Fibroblast of skin of right biceps (primary cell): ENCODE measurements at regions not wholly inside any gene's neighbourhood (a gene's known extent, or its start where the extent isn't known, plus 50 kb on each side); places are given as distances from the start of the nearest gene placed in this dataset.

ENCODE experiments used
- DNase-seq: peaks from one replicate; pipeline ENCODE4 v3.0.0-alpha.2; 2013

DNA sequence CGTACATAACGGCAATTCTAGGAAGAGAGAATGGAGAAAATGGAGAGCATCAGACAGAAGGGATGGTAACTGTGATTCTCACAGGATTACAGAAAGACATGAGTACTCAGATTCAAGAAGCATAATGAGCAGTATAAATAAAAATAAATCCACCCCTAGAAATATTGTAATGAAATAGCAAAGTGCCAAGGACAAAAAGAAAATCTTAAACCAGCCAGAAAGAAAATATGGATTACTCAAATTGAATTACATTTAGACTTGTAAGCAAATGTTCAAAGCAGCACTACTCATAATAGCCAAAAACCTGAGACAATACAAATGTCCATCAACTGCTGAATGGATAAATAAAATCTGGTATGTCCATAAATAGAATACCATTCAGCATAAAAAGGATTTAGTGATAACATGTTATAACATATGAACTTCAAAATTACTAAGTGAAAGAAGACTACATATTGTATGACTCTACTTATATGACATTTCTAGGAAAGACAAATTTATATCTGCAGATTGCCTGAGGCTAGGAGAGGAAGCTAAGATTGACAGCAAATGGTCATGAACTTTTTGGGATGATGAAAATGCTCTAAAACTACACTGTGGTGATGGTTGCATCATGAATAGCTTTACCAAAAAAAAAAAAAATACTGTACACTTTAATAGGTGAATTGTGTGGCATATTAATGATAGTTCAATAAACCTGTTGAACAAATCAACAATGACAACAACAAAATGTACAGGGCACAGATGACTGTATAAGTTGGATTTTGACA lies 63.4 kb upstream of the SPTBN1 start:
- DNase-seq = no peak

DNA sequence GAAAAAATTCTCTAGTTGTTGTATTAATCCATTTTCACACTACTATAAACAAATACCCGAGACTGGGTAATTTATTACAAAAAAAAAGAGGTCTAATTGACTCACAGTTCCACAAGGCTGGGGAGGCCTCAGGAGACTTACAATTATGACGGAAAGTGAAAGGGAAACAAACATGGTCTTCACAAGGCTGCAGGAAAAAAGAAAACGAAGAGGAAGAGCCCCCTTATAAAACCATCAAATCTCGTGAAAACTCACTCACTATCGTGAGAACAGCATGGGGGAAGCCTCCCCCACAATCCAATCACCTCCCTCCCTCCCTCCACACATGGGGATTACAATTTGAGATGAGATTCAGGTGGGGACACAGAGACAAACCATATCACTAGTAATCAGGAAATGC lies 61.7 kb upstream of the SPTBN1 start:
- no peak for DNase-seq

DNA sequence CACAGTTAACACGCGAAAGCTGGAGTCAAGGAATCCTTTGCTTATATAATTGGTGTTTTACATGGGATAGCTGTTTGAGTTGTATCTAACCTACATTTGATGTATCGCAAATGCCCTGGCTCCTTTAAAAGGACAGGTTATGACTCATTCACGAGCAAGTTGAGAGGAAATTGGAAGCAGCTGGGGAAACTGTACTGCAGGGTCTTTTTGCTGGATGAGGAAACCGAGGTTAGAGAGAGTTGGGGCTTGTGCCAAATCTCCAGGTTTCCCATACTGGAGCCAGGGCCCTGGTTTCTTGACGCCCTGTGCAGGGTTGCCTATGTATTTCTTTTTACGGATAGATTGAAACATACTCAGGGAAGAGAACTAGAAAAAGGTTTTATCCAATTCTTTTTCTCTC lies 60.0 kb upstream of the SPTBN1 start:
- peak; percentile 90 for DNase-seq

DNA sequence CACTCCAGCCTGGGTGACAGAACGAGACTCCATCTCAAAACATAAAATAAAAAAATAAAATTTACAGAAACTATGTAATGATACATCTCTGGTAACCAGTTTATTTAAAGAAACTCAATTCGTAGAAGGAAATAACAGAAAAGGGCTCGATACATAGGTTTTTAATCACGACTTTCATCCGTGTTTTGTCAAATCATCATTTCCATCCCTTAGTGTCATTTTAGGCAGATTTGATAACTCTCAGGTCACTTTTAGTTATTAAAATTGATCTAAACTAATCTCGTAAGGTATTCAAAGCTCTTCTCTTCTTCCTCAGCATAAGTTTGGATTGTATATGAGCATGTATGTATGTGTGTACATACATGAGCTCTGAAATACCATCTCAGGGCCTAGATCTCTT lies 59.3 kb upstream of the SPTBN1 start:
- no peak for DNase-seq

DNA sequence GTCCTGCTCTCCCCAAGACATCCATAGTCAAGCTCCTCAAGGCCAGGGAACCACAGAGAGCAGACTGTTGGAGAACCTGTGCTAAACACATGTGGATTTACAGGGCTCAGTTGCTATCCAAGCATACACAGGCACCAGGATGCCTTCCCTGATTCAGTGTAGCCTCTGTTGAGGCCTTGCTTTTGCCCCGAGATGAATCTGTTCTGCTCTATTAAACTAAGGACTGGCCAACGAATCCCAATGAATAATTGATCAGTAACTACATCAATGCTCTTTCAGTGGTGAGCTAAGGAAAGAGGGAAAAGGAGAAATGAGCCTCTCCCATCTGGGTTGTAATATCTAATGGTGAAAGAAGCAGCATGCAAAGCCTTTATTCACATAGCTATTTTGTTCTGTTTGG lies 58.7 kb upstream of the SPTBN1 start:
- no peak for DNase-seq

DNA sequence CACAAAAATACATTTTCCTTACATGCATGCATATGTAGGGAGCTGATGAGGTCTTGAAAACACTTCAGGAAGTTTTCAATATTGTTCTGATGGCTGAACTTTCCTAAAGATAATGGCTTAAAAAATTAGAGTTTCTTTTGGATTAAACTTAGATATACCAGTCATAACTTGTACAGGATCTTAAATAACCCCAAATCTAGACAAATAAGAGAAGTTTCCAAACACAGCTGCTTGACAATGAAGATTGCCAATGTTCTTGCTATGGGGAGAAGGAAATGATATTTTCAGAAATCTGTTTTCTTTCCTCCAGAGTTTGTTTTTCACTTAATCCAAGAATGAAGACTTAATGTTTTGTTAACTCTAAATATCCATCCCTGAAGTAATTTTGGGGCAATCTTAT lies 54.6 kb upstream of the SPTBN1 start:
- no peak for DNase-seq

DNA sequence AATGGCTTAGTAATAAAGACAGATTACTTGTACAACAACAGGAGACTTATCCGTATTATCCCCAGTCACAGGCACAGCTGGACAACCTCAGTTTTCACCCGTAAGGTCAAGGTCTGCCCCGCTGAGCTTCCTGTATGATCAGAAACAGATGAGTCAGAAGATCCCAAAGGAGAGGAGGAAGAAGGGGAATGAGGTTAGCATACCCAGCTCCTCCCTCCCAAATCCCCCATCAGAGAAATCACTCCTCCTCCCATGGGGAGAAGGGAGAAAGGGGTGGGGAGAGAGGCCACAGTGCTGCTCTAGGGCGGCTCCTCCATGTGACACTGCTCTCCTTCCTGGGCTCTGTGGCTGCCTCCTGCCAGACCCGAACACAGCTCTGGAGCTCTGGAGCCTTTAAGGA lies 53.8 kb upstream of the SPTBN1 start:
- DNase-seq = peak; percentile 70

DNA sequence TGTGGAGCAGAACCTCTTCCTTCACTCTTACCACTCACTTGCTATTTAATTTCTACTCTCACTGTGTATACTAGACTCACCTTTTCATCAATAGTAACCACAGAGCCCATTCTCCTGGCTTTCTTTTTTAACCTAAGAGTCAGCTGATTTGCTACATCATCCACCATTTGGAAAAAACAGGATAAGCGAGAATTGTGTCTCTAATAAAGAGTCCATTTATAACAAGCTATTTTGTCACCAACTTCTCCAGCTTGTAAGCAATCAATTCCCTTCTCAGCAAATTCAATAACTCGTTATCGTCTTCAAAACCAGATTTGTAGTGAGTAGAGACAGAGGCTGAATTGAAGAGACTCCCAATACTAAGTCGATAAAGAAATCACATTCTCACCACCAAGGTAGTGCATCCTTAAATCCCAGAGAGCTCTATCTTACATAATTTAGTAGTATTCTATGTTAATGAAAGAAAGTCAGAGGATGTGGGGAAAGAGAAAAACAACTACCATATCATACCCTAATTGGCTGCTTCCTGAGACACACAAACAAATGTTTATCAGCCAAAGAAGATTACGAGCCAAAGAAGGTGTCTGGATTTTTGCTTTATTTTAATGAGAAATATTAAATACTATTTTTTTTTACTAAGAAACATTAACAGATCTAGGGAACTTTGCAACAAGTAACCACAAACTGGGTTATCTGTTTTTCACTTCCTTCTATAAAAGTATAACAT lies 52.5 kb upstream of the SPTBN1 start:
- DNase-seq = no peak

DNA sequence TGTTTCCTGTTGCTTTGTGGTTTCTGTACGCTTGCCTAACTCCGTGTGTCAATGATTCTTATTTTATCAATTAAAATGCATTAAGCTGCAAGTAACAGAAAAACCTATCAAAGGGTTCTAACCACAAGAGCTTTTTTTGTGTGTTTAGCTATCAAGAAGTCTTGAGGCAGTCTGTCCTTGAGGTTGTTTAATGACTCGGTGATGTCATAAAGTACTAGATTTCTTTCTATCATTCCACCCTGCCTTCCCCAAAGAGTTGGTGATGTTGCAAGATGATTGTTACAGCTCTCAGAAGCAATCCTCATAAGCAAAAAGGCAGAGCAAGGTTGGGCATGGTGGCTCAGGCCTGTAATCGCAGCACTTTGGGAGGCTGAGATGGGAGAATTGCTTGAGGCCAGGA lies 51.9 kb upstream of the SPTBN1 start:
- DNase-seq = peak; percentile 60

DNA sequence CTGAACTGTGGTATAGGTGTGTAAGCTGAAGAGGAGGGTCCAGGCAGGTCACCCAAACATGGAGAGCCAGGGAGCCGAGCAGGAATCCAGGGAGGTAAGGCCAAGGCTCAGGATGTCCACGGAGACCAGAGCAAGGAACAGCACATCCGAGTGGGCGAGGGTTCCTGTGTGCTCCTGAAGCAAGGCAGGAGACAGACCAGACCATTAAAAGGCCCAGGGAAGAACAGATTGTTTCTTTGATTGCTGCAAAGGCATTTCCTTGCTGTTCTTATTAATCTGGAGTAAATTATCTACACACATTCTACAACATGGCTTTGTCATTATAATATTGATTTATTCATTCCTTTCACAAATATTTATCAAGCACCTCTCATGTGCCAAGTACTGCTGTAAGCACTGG lies 50.1 kb upstream of the SPTBN1 start:
- DNase-seq = no peak
